Lower lobe of right lung (tissue), 2 donors: ENCODE measurements at regions not wholly inside any gene's neighbourhood (a gene's known extent, or its start where the extent isn't known, plus 50 kb on each side); places are given as distances from the start of the nearest gene placed in this dataset.

Experiments used
- ATAC-seq, 2 donors: fragments of 200-7000 bp; cut with Tn5 transposase; one replicate each; pipeline ENCODE4 v1.9.1; 2020 to 2022; ENCODE audit warnings: mild to moderate bottlenecking in 2 of 2, moderate library complexity in 2 of 2
- DNase-seq: peaks from one replicate; pipeline ENCODE4 v3.0.0-alpha.2; 2020
- H3K27ac ChIP-seq: fragments of 200-600 bp; one replicate; pipeline ENCODE4 v1.8.0; 2022
- H3K27me3 ChIP-seq: fragments of 200-600 bp; one replicate; pipeline ENCODE4 v1.8.0; 2022; ENCODE audit warnings: low read depth
- H3K36me3 ChIP-seq: fragments of 200-600 bp; one replicate; pipeline ENCODE4 v1.8.0; 2022; ENCODE audit warnings: mild to moderate bottlenecking
- H3K4me1 ChIP-seq: fragments of 200-600 bp; one replicate; pipeline ENCODE4 v1.8.0; 2022
- H3K4me3 ChIP-seq: fragments of 200-600 bp; one replicate; pipeline ENCODE4 v1.8.0; 2022; ENCODE audit warnings: mild to moderate bottlenecking
- H3K9me3 ChIP-seq: fragments of 200-600 bp; one replicate; pipeline ENCODE4 v1.8.0; 2022
- CTCF ChIP-seq: fragments of 200-600 bp; IDR thresholded peaks from one replicate; pipeline ENCODE4 v1.8.0; 2022; ENCODE audit warnings: antibody characterized with exemption, mild to moderate bottlenecking
- intact Hi-C: fragments of 100-400 bp; cut with DNase I; formaldehyde crosslinking; loops from one replicate; pipeline ENCODE4 v1.11.0; 2022
- donor health status: DM: no; HTN: yes; CAD: no; lungs with severe emphysema.

- Histone ChIP-seq H3K27me3 (no peaks in the 10 kb centered on the region), H3K36me3 (no peaks in the 10 kb centered on the region), H3K9me3 (no peaks in the 10 kb centered on the region), H3K27ac (no peak overlapping the region), H3K4me1 (peaks cover 36% of the 10 kb centered on the region), H3K4me3 (no peak overlapping the region)
- intact Hi-C loops: no loop called here
- DNase-seq (no peak), ATAC-seq (no peak)
- no peak for TF ChIP-seq CTCF
Observed at GRCh38 chr1:212218065-212218464, 67.1 kb upstream of the PPP2R5A start.

GRCh38 chr1:212218911-212219310 lies 66.3 kb upstream of the PPP2R5A start:
- Histone ChIP-seq H3K9me3 (no peaks in the 10 kb centered on the region), H3K36me3 (no peaks in the 10 kb centered on the region), H3K4me1 (peaks cover 36% of the 10 kb centered on the region), H3K27me3 (no peaks in the 10 kb centered on the region), H3K4me3 (no peak overlapping the region), H3K27ac (no peak overlapping the region)
- intact Hi-C loops: no loop called here
- no peak for TF ChIP-seq CTCF
- no peak for DNase-seq
- ATAC-seq: no peak

GRCh38 chr1:212219679-212220463 lies 65.3 kb upstream of the PPP2R5A start:
- DNase-seq: no peak
- TF ChIP-seq CTCF: no peak
- Histone ChIP-seq H3K4me3 (no peak overlapping the region), H3K27ac (peak overlapping the region; percentile 21), H3K4me1 (peaks cover 36% of the 10 kb centered on the region), H3K36me3 (no peaks in the 10 kb centered on the region), H3K9me3 (no peaks in the 10 kb centered on the region), H3K27me3 (no peaks in the 10 kb centered on the region)
- intact Hi-C loops: no loop called here
- peak; percentile 87 to 92 for ATAC-seq

- no peaks in the 10 kb centered on the region for H3K9me3 ChIP-seq
- DNase-seq: no peak
- no peaks in the 10 kb centered on the region for H3K36me3 ChIP-seq
- intact Hi-C loops: no loop called here
- no peak for TF ChIP-seq CTCF
- ATAC-seq: no peak
- no peak overlapping the region for H3K27ac ChIP-seq
- H3K4me3 ChIP-seq: no peak overlapping the region
- H3K4me1 ChIP-seq: peaks cover 52% of the 10 kb centered on the region
- no peaks in the 10 kb centered on the region for H3K27me3 ChIP-seq
Observed at GRCh38 chr1:212221801-212222200, 63.4 kb upstream of the PPP2R5A start.

- H3K4me3 ChIP-seq: no peak overlapping the region
- no peaks in the 10 kb centered on the region for H3K36me3 ChIP-seq
- no peaks in the 10 kb centered on the region for H3K9me3 ChIP-seq
- DNase-seq (no peak), ATAC-seq (no peak)
- H3K27me3 ChIP-seq: no peaks in the 10 kb centered on the region
- no peak for TF ChIP-seq CTCF
- intact Hi-C loops: no loop called here
- H3K4me1 ChIP-seq: peaks cover 34% of the 10 kb centered on the region
- no peak overlapping the region for H3K27ac ChIP-seq
Observed at GRCh38 chr1:212224102-212224501, 61.1 kb upstream of the PPP2R5A start.
